Large intestine (tissue), 3 donors: ENCODE measurements at regions not wholly inside any gene's neighbourhood (a gene's known extent, or its start where the extent isn't known, plus 50 kb on each side); places are given as distances from the start of the nearest gene placed in this dataset.

ENCODE experiments used
- DNase-seq, 2 donors: peaks; one replicate each; pipeline versions ENCODE4 v3.0.0 to v3.0.0-alpha.2; 2013
- H3K27ac ChIP-seq: one replicate; pipeline ENCODE4 v1.5.1; 2013; ENCODE audit warnings: low read length
- H3K27me3 ChIP-seq: 2 replicates; pipeline ENCODE4 v1.6.1; 2013; ENCODE audit warnings: low read length; ENCODE audit not compliant: control insufficient read depth, insufficient read depth
- H3K36me3 ChIP-seq: 2 replicates; pipeline ENCODE4 v1.6.1; 2013; ENCODE audit warnings: low read length; ENCODE audit not compliant: control insufficient read depth, insufficient read depth
- H3K4me1 ChIP-seq: one replicate; pipeline ENCODE4 v1.6.1; 2013; ENCODE audit warnings: low read length; ENCODE audit not compliant: control insufficient read depth, insufficient read depth
- H3K4me3 ChIP-seq: one replicate; pipeline ENCODE4 v1.5.1; 2013; ENCODE audit warnings: low read length
- H3K9me3 ChIP-seq: one replicate; pipeline ENCODE4 v1.6.1; 2013; ENCODE audit warnings: mild to moderate bottlenecking, low read depth, low read length, moderate library complexity; ENCODE audit not compliant: control insufficient read depth
- WGBS: methylation state at CpG from one replicate; pipeline ENCODE4 v1.1.5; 2013; ENCODE audit warnings: low lambda C conversion rate; ENCODE audit not compliant: insufficient coverage; 5-methylcytosine and 5-hydroxymethylcytosine counted together

DNA sequence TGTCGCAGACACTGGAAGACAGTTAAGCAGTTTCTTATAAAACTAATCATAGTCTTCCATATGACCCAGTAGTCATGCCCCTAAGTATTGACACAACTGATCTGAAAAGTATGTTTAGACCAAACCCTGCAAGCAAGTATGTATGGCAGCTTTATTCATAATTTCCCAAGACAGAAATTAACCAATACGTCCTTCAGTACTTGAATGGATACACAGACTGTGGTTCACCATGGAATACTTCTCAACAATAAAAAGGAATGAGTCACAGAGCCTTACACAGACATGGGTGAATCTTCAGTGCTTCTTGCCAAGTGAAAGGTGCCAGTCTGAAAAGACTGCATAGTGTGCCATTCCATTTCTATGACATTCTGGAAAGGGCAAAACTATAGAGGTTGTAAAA is 50.2 kb upstream of the AKR1E2 start:
- 100% methylated on average over 1 of the region's 2 CpGs for WGBS
- H3K9me3 ChIP-seq = no peaks in the 10 kb centered on the region
- H3K27ac ChIP-seq = no peak overlapping the region
- no peak for DNase-seq
- H3K4me3 ChIP-seq = no peak overlapping the region
- H3K36me3 ChIP-seq = no peaks in the 10 kb centered on the region
- H3K27me3 ChIP-seq = no peaks in the 10 kb centered on the region
- no peaks in the 10 kb centered on the region for H3K4me1 ChIP-seq

DNA sequence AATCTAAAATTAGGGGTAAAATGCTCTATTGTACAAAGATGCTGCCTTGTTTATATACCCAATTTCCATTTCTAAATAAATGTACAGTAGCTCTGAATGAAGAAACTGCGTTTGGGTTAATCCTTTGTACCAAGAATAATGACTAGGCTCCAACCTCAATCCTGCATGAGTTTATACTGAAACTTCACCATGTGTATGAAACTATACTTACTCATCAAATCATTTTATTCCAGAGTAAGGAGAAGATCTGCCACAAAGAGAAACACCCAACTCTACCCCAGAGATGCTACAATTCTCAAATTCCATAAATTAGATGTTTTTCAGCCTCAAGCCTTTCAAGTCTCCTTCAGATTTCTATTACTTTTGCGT is 53.8 kb upstream of the AKR1E2 start:
- no peak for DNase-seq
- no peaks in the 10 kb centered on the region for H3K4me1 ChIP-seq
- H3K27me3 ChIP-seq = no peaks in the 10 kb centered on the region
- no peak overlapping the region for H3K27ac ChIP-seq
- WGBS = 100% methylated on average over 1 of the region's 2 CpGs
- no peaks in the 10 kb centered on the region for H3K36me3 ChIP-seq
- no peaks in the 10 kb centered on the region for H3K9me3 ChIP-seq
- H3K4me3 ChIP-seq = no peak overlapping the region

DNA sequence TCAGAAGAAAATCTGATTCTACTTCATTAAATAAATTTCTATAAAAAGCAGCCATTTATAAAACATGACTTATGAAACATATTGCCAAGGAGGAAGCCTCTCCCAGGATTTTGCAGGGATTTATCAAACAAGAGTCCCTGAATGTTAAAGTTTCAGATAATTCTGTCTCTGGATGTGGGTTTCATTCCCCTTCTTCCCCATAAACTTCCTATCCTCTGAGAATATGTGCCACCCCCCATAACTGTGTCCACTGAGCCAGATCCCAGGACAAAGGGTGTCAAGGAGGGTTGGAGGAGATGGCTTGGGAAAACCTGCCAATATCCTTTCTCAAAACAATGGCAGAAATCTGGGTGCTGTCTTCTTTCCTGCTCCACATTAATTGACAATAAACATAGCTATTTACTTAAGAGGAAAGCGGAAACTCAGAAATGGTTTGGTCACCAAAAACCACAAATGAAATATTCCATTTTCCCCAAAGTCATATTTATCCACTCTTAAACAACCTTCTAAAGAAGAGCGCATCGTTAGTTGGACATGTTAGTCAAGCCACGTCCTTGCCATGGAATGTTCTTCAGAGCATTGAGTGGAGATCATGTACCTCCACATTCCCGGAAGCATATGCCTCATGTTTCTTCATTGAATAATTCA is 54.3 kb upstream of the AKR1E2 start:
- 100% methylated on average over 3 of the region's 5 CpGs for WGBS
- no peak overlapping the region for H3K27ac ChIP-seq
- no peak for DNase-seq
- H3K27me3 ChIP-seq = no peaks in the 10 kb centered on the region
- no peak overlapping the region for H3K4me3 ChIP-seq
- no peaks in the 10 kb centered on the region for H3K4me1 ChIP-seq
- H3K36me3 ChIP-seq = no peaks in the 10 kb centered on the region
- H3K9me3 ChIP-seq = no peaks in the 10 kb centered on the region

DNA sequence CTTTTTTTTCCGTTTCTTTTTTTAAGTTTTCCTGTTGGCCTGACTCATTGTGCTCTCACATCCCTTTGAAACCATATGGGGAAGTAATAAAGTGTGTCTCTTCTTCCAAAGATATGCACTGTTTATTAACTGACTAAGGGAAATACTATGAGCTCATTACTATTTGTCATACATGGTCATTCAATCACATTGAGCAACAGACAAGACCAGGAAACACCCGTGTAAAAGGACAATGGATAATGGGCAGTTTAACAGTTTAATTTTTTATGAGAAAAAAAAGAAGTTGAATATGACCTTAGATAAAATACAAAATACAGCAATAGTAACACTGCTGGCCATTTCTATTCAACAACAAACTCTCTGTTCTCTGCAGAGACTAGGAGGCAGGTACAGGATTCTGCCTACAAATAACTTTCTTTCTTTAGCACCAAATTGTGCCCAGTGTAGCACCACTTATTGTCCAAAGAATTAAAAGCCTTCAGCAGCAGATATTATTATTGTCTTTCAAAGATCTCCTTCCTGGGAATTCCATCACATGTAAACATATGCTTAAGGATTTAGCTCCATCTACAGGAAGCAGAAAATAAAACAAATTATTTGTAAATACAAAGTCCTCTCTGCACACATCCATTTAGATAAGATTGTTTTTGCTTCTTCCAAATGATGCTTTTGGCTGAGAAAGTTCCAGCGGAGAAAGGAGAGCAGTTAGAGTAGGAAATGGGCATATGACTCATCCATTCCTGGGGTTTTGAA is 55.0 kb upstream of the AKR1E2 start:
- DNase-seq = peak in 1 of 2 donors; percentile 33
- no peaks in the 10 kb centered on the region for H3K9me3 ChIP-seq
- no peaks in the 10 kb centered on the region for H3K4me1 ChIP-seq
- no peaks in the 10 kb centered on the region for H3K27me3 ChIP-seq
- no peaks in the 10 kb centered on the region for H3K36me3 ChIP-seq
- 0% methylated on average over 1 of the region's 3 CpGs for WGBS
- H3K27ac ChIP-seq = no peak overlapping the region
- no peak overlapping the region for H3K4me3 ChIP-seq

DNA sequence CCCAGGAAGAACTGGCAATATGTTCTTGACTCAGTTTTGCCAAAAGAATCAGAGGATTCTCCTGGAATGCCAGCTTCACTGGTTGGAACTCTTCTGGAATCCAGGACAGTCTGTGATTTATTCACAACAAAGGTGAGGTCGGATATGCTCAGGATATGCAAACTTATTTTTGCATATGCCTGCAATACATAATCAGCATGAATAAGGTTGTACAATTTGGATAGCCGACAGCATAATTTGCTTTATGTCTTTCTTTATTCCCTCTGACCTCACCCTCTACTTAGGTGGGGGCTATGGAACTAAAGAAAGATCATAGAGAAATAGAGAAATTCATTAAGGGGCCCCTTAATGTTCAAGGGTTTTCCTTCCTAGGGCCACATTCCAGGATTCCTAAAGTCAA is 57.6 kb upstream of the AKR1E2 start:
- H3K27me3 ChIP-seq = peaks cover 2% of the 10 kb centered on the region
- no peak overlapping the region for H3K27ac ChIP-seq
- H3K36me3 ChIP-seq = no peaks in the 10 kb centered on the region
- no CpG with 5 or more reads among the region's 2 CpGs for WGBS
- no peaks in the 10 kb centered on the region for H3K9me3 ChIP-seq
- no peaks in the 10 kb centered on the region for H3K4me1 ChIP-seq
- DNase-seq = no peak
- no peak overlapping the region for H3K4me3 ChIP-seq

DNA sequence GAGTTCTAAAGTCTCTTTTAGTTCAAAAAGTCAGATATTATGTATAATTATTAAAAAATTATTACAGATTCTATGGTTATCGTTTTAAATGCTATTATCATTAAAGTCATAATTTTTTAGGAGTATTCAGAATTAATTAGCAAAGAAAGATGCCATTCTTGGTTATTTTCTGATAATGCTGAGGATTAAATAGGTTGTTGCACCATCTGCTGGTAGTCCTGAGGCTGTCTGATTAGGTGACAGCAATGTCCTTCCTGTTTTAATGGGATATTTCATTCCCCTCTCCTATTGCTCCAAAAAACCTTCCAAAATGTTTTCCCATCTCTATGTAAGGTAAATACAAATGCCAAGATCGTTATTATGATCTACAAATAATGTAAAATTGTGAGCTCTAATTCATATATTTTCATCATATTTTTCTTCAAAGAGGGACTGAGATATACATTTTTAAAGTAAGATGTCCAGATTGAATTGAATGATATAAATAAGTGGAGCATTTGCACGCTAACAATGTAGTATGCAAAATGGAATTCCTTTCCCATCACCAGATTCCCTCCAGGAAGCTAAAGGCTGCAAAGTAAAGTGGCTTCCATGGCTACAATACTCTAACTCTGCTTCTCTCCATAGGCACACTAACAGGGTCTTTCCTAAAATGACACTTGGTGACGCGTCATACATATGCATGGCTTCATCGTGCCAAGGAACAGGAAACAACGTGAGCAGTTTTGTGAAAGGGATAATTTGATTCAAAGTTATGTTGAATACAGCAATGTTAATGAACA is 58.8 kb upstream of the AKR1E2 start:
- Histone ChIP-seq H3K27me3 (peaks cover 2% of the 10 kb centered on the region), H3K27ac (no peak overlapping the region), H3K4me1 (no peaks in the 10 kb centered on the region), H3K36me3 (no peaks in the 10 kb centered on the region), H3K9me3 (no peaks in the 10 kb centered on the region), H3K4me3 (no peak overlapping the region)
- 19% methylated on average over 4 of the region's 7 CpGs for WGBS
- DNase-seq = no peak

DNA sequence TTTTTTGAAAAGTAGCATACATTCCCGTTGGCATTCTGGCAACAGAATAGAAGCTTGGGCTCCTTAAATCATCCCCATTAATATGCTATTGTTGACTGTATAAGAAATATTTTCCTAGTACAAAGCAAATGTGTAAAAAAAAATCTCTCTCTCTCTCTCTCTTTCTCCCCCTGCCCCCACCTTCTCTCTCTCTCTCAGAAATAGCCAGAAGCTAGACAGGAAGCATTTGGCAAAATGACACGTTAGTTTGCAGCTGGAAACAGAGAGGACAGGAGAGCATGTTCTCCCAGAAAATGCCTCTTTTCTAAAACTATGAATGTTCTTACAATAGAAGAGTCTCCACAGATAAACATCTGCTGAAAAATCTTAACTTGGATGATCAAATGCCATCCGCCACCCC is 59.6 kb upstream of the AKR1E2 start:
- DNase-seq = no peak
- no peak overlapping the region for H3K4me3 ChIP-seq

DNA sequence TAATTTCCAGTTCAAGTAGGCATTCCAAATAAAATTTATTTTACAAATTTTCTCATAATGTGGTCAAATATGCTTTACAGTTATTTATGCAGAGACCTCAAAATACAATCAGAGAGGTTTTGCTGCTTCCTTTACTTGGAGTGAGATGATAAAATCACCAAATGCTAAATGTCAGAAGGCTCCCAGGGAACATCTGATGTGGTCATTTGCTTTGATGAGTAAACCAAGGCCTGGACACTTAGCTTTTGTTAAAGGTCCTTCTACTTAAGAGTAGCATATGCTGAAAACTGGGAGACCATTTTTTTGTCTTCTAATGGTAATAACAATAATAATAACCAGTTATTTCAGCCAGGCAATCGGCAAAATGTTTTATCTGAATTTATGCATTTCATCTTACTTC is 60.6 kb upstream of the AKR1E2 start:
- WGBS = 100% methylated on average over 1 of the region's 1 CpG
- H3K4me1 ChIP-seq = no peaks in the 10 kb centered on the region
- H3K27me3 ChIP-seq = peaks cover 2% of the 10 kb centered on the region
- no peak for DNase-seq
- no peaks in the 10 kb centered on the region for H3K36me3 ChIP-seq
- H3K27ac ChIP-seq = no peak overlapping the region
- H3K9me3 ChIP-seq = no peaks in the 10 kb centered on the region
- H3K4me3 ChIP-seq = no peak overlapping the region

More for the DNA sequence above, 59.6 kb upstream of the AKR1E2 start:
- Histone ChIP-seq H3K36me3 (no peaks in the 10 kb centered on the region), H3K4me1 (no peaks in the 10 kb centered on the region), H3K27me3 (peaks cover 2% of the 10 kb centered on the region), H3K27ac (no peak overlapping the region), H3K9me3 (no peaks in the 10 kb centered on the region)
- 80% methylated on average over 2 of the region's 3 CpGs for WGBS

DNA sequence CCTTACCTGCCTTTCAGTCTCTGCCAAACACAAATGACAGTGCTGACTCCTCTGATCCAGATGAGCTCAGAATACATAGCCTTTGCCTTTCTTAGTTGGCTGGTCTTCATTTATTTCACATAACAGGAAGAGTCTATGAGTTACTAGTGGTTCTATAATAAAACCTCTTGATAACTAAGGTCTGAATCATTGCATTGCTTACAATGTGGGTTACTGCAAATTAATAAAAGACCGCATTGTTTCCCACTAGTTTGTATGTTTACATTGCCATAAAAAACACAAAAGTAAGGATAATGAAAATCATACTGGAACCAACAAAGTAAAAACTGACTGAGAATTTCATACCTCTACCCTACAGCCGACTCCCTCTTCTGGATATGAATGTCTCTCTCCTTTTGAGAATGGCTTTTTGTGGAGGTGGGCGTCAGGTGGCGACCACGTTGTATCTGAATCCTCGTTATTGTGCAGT is 62.0 kb upstream of the AKR1E2 start:
- H3K27ac ChIP-seq = no peak overlapping the region
- WGBS = no CpG with 5 or more reads among the region's 6 CpGs
- H3K9me3 ChIP-seq = no peaks in the 10 kb centered on the region
- no peak for DNase-seq
- H3K4me1 ChIP-seq = no peaks in the 10 kb centered on the region
- no peak overlapping the region for H3K4me3 ChIP-seq
- H3K27me3 ChIP-seq = peaks cover 2% of the 10 kb centered on the region
- H3K36me3 ChIP-seq = no peaks in the 10 kb centered on the region

DNA sequence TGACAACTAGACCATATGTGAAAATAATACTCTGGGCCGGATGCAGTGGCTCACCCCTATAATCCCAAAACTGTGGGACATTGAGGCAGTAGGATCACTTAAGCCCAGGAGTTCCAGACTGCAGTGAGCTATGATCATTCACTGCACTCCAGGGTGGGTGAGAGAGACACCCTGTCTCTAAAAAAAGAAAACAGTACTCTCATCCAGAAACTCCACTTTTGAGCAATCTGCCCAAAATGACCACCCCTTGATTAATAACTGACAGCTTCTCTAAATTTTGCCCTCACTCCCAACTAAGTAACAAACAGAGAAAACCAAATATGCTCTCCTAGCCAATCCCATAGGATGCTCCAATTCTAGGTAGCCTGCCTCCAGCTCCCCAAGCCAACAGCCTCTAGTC is 62.5 kb upstream of the AKR1E2 start:
- no peak overlapping the region for H3K27ac ChIP-seq
- H3K9me3 ChIP-seq = no peaks in the 10 kb centered on the region
- no peak overlapping the region for H3K4me3 ChIP-seq
- DNase-seq = no peak
- WGBS = no CpG with 5 or more reads among the region's 1 CpG
- no peaks in the 10 kb centered on the region for H3K36me3 ChIP-seq
- no peaks in the 10 kb centered on the region for H3K4me1 ChIP-seq
- peaks cover 2% of the 10 kb centered on the region for H3K27me3 ChIP-seq
